Gastrocnemius medialis (tissue), 4 donors: ENCODE measurements at regions not wholly inside any gene's neighbourhood (a gene's known extent, or its start where the extent isn't known, plus 50 kb on each side); places are given as distances from the start of the nearest gene placed in this dataset.

ENCODE experiments used
- POLR2A ChIP-seq, 2 donors: fragments of 450-650 bp; IDR thresholded peaks; one replicate each; pipeline ENCODE4 v1.6.1; 2017; ENCODE audit warnings: antibody characterized with exemption in 2 of 2, mild to moderate bottlenecking in 2 of 2, moderate library complexity in 2 of 2
- TF ChIP-seq, protein P1 (sequence below), 5 experiments: fragments of 450-650 bp in 3 of 5; fragments of 200-600 bp in 2 of 5; sonication (generic) in 2 of 5; IDR thresholded peaks in 4 of 5; conservative IDR thresholded peaks in 1 of 5; 1 replicate in 4 of 5; 2 replicates in 1 of 5; pipeline ENCODE4 v1.5.1; 2016 to 2019; ENCODE audit warnings: antibody characterized with exemption in 5 of 5, mild to moderate bottlenecking in 3 of 5, moderate library complexity in 3 of 5

DNA sequence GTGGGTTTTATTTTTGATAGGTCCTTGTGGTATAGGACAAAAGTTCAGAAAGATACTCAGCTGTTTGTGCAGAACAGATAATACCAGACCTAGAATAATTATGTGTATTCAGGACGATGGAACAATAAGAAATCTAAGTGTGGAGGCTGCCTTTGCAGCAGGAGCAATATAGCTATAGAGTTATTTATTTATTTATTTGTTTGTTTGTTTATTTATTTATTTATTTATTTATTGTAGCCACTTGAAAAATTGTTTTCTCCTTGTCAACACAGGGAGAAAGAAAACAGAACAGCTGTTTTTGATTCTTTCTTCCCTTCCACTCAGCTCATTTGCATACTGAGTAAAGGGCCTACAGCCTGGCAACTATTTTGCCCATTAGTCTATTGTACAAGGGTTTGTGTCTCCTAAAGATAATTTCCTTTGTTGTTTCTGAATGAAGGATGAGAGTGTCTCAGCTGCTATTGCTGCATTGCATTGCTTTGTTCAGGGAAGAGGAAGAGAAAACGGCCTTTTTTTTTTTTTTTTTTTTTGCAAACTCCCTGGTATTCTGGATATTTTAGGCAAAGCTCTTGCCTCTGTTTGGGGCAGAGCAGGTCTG is 56.0 kb upstream of the ESX1 start:
- TF ChIP-seq, protein P1, sequence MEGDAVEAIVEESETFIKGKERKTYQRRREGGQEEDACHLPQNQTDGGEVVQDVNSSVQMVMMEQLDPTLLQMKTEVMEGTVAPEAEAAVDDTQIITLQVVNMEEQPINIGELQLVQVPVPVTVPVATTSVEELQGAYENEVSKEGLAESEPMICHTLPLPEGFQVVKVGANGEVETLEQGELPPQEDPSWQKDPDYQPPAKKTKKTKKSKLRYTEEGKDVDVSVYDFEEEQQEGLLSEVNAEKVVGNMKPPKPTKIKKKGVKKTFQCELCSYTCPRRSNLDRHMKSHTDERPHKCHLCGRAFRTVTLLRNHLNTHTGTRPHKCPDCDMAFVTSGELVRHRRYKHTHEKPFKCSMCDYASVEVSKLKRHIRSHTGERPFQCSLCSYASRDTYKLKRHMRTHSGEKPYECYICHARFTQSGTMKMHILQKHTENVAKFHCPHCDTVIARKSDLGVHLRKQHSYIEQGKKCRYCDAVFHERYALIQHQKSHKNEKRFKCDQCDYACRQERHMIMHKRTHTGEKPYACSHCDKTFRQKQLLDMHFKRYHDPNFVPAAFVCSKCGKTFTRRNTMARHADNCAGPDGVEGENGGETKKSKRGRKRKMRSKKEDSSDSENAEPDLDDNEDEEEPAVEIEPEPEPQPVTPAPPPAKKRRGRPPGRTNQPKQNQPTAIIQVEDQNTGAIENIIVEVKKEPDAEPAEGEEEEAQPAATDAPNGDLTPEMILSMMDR (IDR thresholded peaks at IDR 0.05 in 4 of 5, conservative IDR thresholded peaks at IDR 0.05 in 1 of 5), result no peak
- TF ChIP-seq POLR2A (IDR thresholded peaks at IDR 0.05), result no peak
